ENCODE measurements at regions not wholly inside any gene's neighbourhood (a gene's known extent, or its start where the extent isn't known, plus 50 kb on each side); places are given as distances from the start of the nearest gene placed in this dataset.

DNA sequence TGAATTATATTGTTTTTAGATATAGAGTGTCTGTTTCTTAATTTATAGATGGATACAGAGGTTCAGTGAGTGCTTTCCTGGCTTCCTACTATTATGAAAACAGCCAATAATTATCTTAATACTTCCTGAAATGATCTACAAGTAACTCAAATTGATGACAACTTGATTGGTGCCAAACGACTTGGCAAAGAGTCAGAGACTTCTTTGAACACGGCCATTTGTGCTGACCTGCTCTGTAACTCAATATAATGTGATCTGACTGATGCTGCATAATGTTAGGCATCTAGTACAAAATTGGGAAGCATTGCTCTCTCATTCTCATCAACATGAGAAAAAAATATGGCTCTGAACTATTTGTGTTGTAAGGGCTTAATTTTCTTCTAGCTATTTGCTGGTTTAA is 193.9 kb downstream of the DIPK2A start:
- DNase-seq (no peak), ATAC-seq (no peak)
- Histone ChIP-seq H3K4me1 (no peaks in the 10 kb centered on the region), H3K4me3 (no peak overlapping the region), H3K36me3 (ENCODE audit: insufficient read depth in 1 of 2, low read depth in 1 of 2) (no peaks in the 10 kb centered on the region), H3K27me3 (ENCODE audit: insufficient read depth in 3 of 3, low read length in 2 of 3) (no peaks in the 10 kb centered on the region), H3K9me3 (no peaks in the 10 kb centered on the region), H3K27ac (no peak overlapping the region)
- intact Hi-C loops (cut with DNase I), result no loop called here
- TF ChIP-seq, protein P1, sequence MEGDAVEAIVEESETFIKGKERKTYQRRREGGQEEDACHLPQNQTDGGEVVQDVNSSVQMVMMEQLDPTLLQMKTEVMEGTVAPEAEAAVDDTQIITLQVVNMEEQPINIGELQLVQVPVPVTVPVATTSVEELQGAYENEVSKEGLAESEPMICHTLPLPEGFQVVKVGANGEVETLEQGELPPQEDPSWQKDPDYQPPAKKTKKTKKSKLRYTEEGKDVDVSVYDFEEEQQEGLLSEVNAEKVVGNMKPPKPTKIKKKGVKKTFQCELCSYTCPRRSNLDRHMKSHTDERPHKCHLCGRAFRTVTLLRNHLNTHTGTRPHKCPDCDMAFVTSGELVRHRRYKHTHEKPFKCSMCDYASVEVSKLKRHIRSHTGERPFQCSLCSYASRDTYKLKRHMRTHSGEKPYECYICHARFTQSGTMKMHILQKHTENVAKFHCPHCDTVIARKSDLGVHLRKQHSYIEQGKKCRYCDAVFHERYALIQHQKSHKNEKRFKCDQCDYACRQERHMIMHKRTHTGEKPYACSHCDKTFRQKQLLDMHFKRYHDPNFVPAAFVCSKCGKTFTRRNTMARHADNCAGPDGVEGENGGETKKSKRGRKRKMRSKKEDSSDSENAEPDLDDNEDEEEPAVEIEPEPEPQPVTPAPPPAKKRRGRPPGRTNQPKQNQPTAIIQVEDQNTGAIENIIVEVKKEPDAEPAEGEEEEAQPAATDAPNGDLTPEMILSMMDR (IDR thresholded peaks at IDR 0.05), result no peak
- WGBS, 3 donors, result 21 to 25% (median 22%) methylated on average over 2 of the region's 2 CpGs

- Histone ChIP-seq H3K27ac (no peak overlapping the region), H3K4me1 (no peaks in the 10 kb centered on the region), H3K9me3 (no peaks in the 10 kb centered on the region), H3K4me3 (no peak overlapping the region), H3K36me3 (ENCODE audit: insufficient read depth in 1 of 2, low read depth in 1 of 2) (no peaks in the 10 kb centered on the region), H3K27me3 (ENCODE audit: insufficient read depth in 3 of 3, low read length in 2 of 3) (no peaks in the 10 kb centered on the region)
- TF ChIP-seq, protein P1 (IDR thresholded peaks at IDR 0.05), result no peak
- 95 to 100% (median 98%) methylated on average over 2 of the region's 2 CpGs for WGBS, 3 donors
- no peak for DNase-seq
- intact Hi-C loops (cut with DNase I), result no loop called here
- no peak for ATAC-seq
Measured at GRCh38 chr3:144167634-144168033, 196.0 kb downstream of the DIPK2A start.

GRCh38 chr3:144173491-144173890 is 201.9 kb downstream of the DIPK2A start:
- H3K9me3 ChIP-seq, result no peaks in the 10 kb centered on the region
- 85 to 86% (median 85%) methylated on average over 1 of the region's 1 CpG for WGBS, 3 donors
- DNase-seq (no peak), ATAC-seq (no peak)
- intact Hi-C loops (cut with DNase I), result no loop called here
- H3K27me3 ChIP-seq (ENCODE audit: insufficient read depth in 3 of 3, low read length in 2 of 3), result no peaks in the 10 kb centered on the region
- H3K27ac ChIP-seq, result no peak overlapping the region
- H3K4me1 ChIP-seq, result no peaks in the 10 kb centered on the region
- no peak overlapping the region for H3K4me3 ChIP-seq
- TF ChIP-seq, protein P1 (IDR thresholded peaks at IDR 0.05), result no peak
- no peaks in the 10 kb centered on the region for H3K36me3 ChIP-seq (ENCODE audit: insufficient read depth in 1 of 2, low read depth in 1 of 2)

DNA sequence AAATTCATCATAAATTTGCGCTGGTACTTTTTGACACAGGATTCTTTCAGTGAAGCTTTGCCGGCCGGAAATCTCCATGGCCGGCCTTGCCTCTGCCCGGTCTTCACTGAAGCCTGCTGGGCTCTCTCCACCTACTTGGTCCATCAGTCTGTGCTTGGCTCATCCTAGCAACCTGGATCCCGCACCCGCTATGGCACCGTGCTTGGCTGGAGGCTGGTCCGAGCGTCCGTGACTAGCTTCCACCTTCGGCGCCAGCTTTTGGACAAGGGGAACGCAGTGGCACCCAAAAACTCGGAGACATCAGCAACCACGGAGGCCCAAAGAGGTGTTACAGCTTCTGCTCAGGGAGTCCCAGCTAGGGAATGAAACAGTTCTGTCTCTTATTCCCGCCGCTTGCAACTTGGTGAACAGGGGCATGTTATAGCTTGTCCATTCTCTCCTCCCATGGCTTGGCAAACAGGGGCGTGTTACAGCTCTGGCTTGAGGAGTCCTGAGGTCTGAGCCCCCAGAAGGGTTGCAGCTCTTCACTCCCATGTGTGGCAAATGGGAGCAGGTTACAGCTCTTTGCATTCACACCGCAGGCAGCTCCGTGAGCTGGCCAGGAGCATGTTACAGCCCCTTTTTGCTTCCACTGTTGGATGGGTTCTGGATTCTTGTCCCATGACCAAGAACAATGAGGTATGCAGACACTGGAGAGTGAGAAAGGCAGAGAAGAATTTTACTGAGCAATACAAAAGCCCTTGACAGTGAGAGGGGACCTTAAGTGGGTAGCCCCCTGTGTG is 204.2 kb downstream of the DIPK2A start:
- H3K27ac ChIP-seq, result no peak overlapping the region
- TF ChIP-seq, protein P1 (IDR thresholded peaks at IDR 0.05), result no peak
- 95 to 97% (median 96%) methylated on average over 21 of the region's 21 CpGs for WGBS, 3 donors
- H3K27me3 ChIP-seq (ENCODE audit: insufficient read depth in 3 of 3, low read length in 2 of 3), result no peaks in the 10 kb centered on the region
- ATAC-seq (no peak), DNase-seq (no peak)
- no peaks in the 10 kb centered on the region for H3K9me3 ChIP-seq
- no peaks in the 10 kb centered on the region for H3K36me3 ChIP-seq (ENCODE audit: insufficient read depth in 1 of 2, low read depth in 1 of 2)
- no peaks in the 10 kb centered on the region for H3K4me1 ChIP-seq
- H3K4me3 ChIP-seq, result no peak overlapping the region
- intact Hi-C loops (cut with DNase I), result no loop called here

GRCh38 chr3:144177649-144178048 is 206.0 kb downstream of the DIPK2A start:
- no peaks in the 10 kb centered on the region for H3K9me3 ChIP-seq
- H3K4me1 ChIP-seq, result no peaks in the 10 kb centered on the region
- no peak overlapping the region for H3K27ac ChIP-seq
- DNase-seq (no peak), ATAC-seq (no peak)
- H3K36me3 ChIP-seq (ENCODE audit: insufficient read depth in 1 of 2, low read depth in 1 of 2), result no peaks in the 10 kb centered on the region
- WGBS, 3 donors, result 64 to 88% (median 73%) methylated on average over 2 of the region's 2 CpGs
- no peaks in the 10 kb centered on the region for H3K27me3 ChIP-seq (ENCODE audit: insufficient read depth in 3 of 3, low read length in 2 of 3)
- H3K4me3 ChIP-seq, result no peak overlapping the region
- TF ChIP-seq, protein P1 (IDR thresholded peaks at IDR 0.05), result no peak
- intact Hi-C loops (cut with DNase I), result no loop called here
